Astrocyte (in vitro differentiated cells and primary cell): ENCODE measurements at regions not wholly inside any gene's neighbourhood (a gene's known extent, or its start where the extent isn't known, plus 50 kb on each side); places are given as distances from the start of the nearest gene placed in this dataset.

Experiments used
- CTCF ChIP-seq: IDR thresholded peaks from 2 replicates; pipeline ENCODE4 v1.5.1; 2011; ENCODE audit warnings: low read depth, mild to moderate bottlenecking, inconsistent platforms, low read length, moderate library complexity; ENCODE audit not compliant: insufficient read depth
- EZH2 ChIP-seq: IDR thresholded peaks from 2 replicates; pipeline ENCODE4 v1.6.1; 2012; ENCODE audit warnings: mild to moderate bottlenecking, low read length, inconsistent platforms; ENCODE audit not compliant: insufficient read depth

GRCh38 chr3:153349108-153349499, 187.1 kb downstream of the RAP2B start:
- TF ChIP-seq CTCF (no peak), EZH2 (no peak)
